ENCODE measurements at regions not wholly inside any gene's neighbourhood (a gene's known extent, or its start where the extent isn't known, plus 50 kb on each side); places are given as distances from the start of the nearest gene placed in this dataset.
"Not testable (repeated sequence)": the region's sequence is repeated elsewhere in the genome, so short reads cannot be mapped to it uniquely, and the experiment has no call there.

DNA sequence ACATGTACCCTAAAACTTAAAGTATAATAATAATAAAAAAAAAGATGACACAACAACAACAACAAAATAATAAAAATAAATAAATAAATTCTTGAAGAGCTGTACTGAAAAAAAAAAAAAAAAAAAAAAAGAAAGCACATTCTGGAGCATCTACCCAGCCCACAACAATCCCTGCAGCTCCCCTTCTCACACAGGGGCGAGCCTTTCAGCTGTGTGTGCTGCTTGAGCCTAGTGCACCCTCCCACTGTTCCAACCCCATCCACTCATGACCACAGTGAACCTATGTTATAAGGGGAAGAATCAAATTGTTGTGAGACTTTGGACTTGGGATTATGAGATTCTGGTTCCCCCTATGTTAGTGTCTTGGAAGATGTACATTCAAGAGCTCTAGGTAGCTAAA is 161.5 kb upstream of the JADE1 start:
- DNase-seq (ENCODE audit: insufficient read length, low spot score, missing footprints): no peak
- Histone ChIP-seq H3K27ac (ENCODE audit: low read depth, low read length) (no peak overlapping the region), H3K9me3 (ENCODE audit: low read depth, low read length) (no peaks in the 10 kb centered on the region), H4K20me1 (ENCODE audit: insufficient read depth, low read length) (no peaks in the 10 kb centered on the region), H3K4me2 (ENCODE audit: insufficient read depth, low read length) (no peak overlapping the region), H3K4me1 (ENCODE audit: insufficient read depth, low read length) (peaks cover 8% of the 10 kb centered on the region), H2AFZ (ENCODE audit: low read length) (no peak overlapping the region), H3K27me3 (ENCODE audit: insufficient read depth, low read length) (no peaks in the 10 kb centered on the region), H3K79me2 (ENCODE audit: insufficient read depth, low read length) (no peaks in the 10 kb centered on the region), H3K36me3 (ENCODE audit: insufficient read depth, low read length) (no peaks in the 10 kb centered on the region), H3K4me3 (ENCODE audit: insufficient read depth, low read length) (no peak overlapping the region)
- TF ChIP-seq, protein P1, sequence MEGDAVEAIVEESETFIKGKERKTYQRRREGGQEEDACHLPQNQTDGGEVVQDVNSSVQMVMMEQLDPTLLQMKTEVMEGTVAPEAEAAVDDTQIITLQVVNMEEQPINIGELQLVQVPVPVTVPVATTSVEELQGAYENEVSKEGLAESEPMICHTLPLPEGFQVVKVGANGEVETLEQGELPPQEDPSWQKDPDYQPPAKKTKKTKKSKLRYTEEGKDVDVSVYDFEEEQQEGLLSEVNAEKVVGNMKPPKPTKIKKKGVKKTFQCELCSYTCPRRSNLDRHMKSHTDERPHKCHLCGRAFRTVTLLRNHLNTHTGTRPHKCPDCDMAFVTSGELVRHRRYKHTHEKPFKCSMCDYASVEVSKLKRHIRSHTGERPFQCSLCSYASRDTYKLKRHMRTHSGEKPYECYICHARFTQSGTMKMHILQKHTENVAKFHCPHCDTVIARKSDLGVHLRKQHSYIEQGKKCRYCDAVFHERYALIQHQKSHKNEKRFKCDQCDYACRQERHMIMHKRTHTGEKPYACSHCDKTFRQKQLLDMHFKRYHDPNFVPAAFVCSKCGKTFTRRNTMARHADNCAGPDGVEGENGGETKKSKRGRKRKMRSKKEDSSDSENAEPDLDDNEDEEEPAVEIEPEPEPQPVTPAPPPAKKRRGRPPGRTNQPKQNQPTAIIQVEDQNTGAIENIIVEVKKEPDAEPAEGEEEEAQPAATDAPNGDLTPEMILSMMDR (IDR thresholded peaks at IDR 0.05; ENCODE audit: extremely low read depth, low read depth, low read length): no peak

DNA sequence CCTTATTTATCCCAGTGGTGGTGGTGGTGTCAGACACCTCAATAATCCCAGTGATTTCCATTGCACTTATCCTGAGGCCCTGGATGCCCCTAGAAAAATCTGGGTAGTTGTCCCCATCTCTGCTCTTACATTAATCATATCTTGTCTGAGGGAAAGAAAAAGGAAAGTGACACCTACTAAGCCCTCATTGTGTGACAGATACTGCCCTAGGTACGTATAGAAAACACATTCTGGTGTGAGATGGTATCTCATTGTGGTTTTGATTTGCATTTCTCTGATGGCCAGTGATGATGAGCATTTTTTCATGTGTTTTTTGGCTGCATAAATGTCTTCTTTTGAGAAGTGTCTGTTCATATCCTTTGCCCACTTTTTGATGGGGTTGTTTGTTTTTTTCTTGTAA is 162.6 kb upstream of the JADE1 start:
- H3K27ac ChIP-seq (ENCODE audit: low read depth, low read length); H3K4me1 ChIP-seq (ENCODE audit: insufficient read depth, low read length); H3K27me3 ChIP-seq (ENCODE audit: insufficient read depth, low read length); H3K36me3 ChIP-seq (ENCODE audit: insufficient read depth, low read length); H3K4me3 ChIP-seq (ENCODE audit: insufficient read depth, low read length); DNase-seq (ENCODE audit: insufficient read length, low spot score, missing footprints); H3K9me3 ChIP-seq (ENCODE audit: low read depth, low read length); H3K79me2 ChIP-seq (ENCODE audit: insufficient read depth, low read length); H3K4me2 ChIP-seq (ENCODE audit: insufficient read depth, low read length); H4K20me1 ChIP-seq (ENCODE audit: insufficient read depth, low read length); H2AFZ ChIP-seq (ENCODE audit: low read length): not testable (repeated sequence)

DNA sequence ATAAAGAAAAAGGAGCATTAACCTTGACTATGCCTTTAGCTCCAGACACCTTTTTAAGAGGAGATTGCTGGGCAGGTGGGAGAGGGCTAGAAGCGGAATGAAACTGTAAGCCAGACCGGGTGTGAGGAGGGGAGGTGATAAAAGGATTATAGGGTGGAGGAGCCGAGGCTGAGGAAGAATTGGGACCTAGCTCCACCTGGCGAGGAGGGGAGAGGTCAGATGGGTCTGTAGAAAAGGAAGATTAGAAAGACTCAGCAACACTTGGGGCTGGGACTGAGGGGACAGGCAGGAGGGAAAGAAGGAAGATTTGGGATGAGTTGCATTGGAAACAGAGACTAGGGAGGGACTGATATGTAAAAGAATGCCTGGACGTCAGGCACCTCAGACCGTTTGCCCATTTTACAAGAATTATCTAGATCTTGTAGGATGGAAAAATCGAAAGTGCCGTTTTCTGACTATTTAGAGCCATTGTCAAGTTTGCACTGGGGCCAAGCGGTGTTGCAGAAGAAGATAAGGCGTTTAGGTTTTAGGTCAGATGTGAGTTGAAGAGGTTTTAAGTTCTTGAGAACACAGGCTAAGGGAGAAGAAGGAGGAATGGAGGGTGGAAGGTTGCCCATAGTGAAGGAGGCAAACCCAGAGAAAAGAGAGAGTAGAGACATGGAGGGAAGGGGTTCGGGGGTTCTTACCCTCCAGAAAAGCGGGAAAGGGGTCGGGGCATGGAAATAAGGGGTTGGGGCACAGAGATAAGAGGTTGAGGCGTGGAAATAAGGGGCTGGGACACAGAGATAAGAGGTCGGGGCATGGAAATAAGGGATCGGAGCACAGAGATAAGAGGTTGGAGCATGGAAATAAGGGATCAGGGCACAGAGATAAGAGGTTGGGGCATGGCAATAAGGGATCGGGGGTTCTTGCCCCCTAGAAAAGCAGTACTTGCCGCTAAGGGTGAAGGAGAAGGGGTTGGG is 164.5 kb upstream of the JADE1 start:
- H3K36me3 ChIP-seq (ENCODE audit: insufficient read depth, low read length); H3K4me3 ChIP-seq (ENCODE audit: insufficient read depth, low read length); H3K4me2 ChIP-seq (ENCODE audit: insufficient read depth, low read length); H3K9me3 ChIP-seq (ENCODE audit: low read depth, low read length); H3K27me3 ChIP-seq (ENCODE audit: insufficient read depth, low read length); DNase-seq (ENCODE audit: insufficient read length, low spot score, missing footprints); H2AFZ ChIP-seq (ENCODE audit: low read length); H3K27ac ChIP-seq (ENCODE audit: low read depth, low read length); H3K4me1 ChIP-seq (ENCODE audit: insufficient read depth, low read length); H3K79me2 ChIP-seq (ENCODE audit: insufficient read depth, low read length); H4K20me1 ChIP-seq (ENCODE audit: insufficient read depth, low read length): not testable (repeated sequence)

DNA sequence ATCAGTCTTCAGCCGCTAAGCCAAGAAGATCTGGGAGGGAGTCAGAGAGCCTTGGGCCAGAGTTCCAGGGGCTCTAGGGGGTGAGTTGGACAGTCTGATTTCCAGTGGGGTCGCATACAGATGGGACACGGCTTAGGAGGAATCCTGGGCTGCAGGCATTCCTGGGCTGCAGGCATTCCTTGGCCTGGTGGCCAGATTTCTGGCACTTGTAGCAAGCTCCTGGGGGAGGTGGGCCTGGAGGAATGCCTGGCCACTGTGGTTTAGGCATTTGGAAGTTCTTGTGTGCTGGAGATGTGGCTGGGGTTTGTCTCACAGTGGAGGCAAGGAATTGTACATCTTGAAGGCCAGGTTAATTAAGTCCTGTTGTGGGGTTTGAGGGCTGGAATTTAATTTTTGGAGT is 165.4 kb upstream of the JADE1 start:
- not testable (repeated sequence) for H3K9me3 ChIP-seq (ENCODE audit: low read depth, low read length); H3K27ac ChIP-seq (ENCODE audit: low read depth, low read length); DNase-seq (ENCODE audit: insufficient read length, low spot score, missing footprints); H2AFZ ChIP-seq (ENCODE audit: low read length); H3K4me3 ChIP-seq (ENCODE audit: insufficient read depth, low read length); H3K79me2 ChIP-seq (ENCODE audit: insufficient read depth, low read length); H4K20me1 ChIP-seq (ENCODE audit: insufficient read depth, low read length); H3K27me3 ChIP-seq (ENCODE audit: insufficient read depth, low read length); H3K4me1 ChIP-seq (ENCODE audit: insufficient read depth, low read length); H3K4me2 ChIP-seq (ENCODE audit: insufficient read depth, low read length); H3K36me3 ChIP-seq (ENCODE audit: insufficient read depth, low read length)

DNA sequence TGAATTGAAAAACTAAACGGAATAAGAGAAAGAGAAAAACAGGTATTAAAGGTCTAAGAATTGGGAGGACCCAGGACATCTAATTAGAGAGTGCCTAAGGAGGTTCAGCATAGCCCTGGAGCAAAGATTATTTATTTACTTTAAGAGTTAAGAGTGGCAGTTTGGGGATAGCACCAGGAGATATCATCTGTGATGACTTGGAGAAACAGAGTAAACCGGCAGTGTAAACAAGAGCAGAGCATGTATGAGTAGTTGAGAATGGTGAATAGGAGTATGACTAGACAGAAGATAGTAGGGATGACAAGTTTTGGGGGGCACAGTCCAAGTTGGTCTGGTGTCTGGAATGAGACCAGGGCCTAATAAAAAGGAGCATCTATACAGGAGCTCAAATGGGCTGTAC is 167.9 kb upstream of the JADE1 start:
- not testable (repeated sequence) for H3K79me2 ChIP-seq (ENCODE audit: insufficient read depth, low read length); H2AFZ ChIP-seq (ENCODE audit: low read length); H3K4me1 ChIP-seq (ENCODE audit: insufficient read depth, low read length); H3K36me3 ChIP-seq (ENCODE audit: insufficient read depth, low read length); DNase-seq (ENCODE audit: insufficient read length, low spot score, missing footprints); H3K9me3 ChIP-seq (ENCODE audit: low read depth, low read length); H3K4me3 ChIP-seq (ENCODE audit: insufficient read depth, low read length); H3K4me2 ChIP-seq (ENCODE audit: insufficient read depth, low read length); H4K20me1 ChIP-seq (ENCODE audit: insufficient read depth, low read length); H3K27ac ChIP-seq (ENCODE audit: low read depth, low read length); H3K27me3 ChIP-seq (ENCODE audit: insufficient read depth, low read length)
